K562 (cell line): ENCODE measurements at regions not wholly inside any gene's neighbourhood (a gene's known extent, or its start where the extent isn't known, plus 50 kb on each side); places are given as distances from the start of the nearest gene placed in this dataset.

Source experiments
- ATAC-seq: fragments of 200-7000 bp; cut with Tn5 transposase; 3 replicates; pipeline ENCODE4 v1.9.1; 2020; ENCODE audit warnings: moderate library complexity
- BruUV-seq: library from RNA; stranded (reverse); fragments of 400-500 nt; replicated peaks from 2 replicates; lab custom pipeline; 2021; lab: Mats Ljungman, UMichigan
- CTCF ChIA-PET: fragments of 300-600 bp; formaldehyde crosslinking; extraction: SDS; loops from one replicate; lab custom pipeline; 2021; ENCODE audit warnings: low intra/inter-chr PET ratio; lab: Yijun Ruan, JAX
- POLR2A ChIA-PET: fragments of 300-600, 350-650 bp; sonication (Branson Sonifier 250); formaldehyde crosslinking; extraction: SDS; loops from one replicate; lab custom pipeline; 2021; ENCODE audit warnings: antibody characterized with exemption, inconsistent platforms; lab: Yijun Ruan, JAX
- DNase-seq, 4 experiments: peaks; one replicate each; pipeline versions ENCODE4 v3.0.0 to v3.0.0-alpha.2; 2011 to 2018; ENCODE audit warnings: low spot score in 3 of 4, mixed read lengths in 3 of 4; ENCODE audit errors: extremely low read depth in 1 of 4
- FAIRE-seq: peaks from 2 replicates; lab custom pipeline; 2011; peaks lifted over from hg19 to GRCh38; lab: Jason Lieb, UNC
- H2AFZ ChIP-seq: 2 replicates; pipeline ENCODE4 v1.6.0; 2011; ENCODE audit warnings: low read depth, low read length, control low read depth, inconsistent platforms
- H3K27ac ChIP-seq: fragments of 200-600 bp; 3 replicates; pipeline ENCODE4 v1.8.0; 2011; ENCODE audit warnings: low read depth, mild to moderate bottlenecking, control low read depth, inconsistent platforms, low read length, moderate library complexity, mixed read lengths; ENCODE audit errors: extremely low read depth
- H3K27me3 ChIP-seq, 2 experiments: fragments of 300-600 bp in 1 of 2; 2 replicates in 1 of 2; 3 replicates in 1 of 2; pipeline versions ENCODE4 v1.6.0 to v1.8.0; 2011; ENCODE audit warnings: inconsistent platforms in 2 of 2, low read length in 2 of 2, mild to moderate bottlenecking in 1 of 2, mixed read lengths in 1 of 2, moderate library complexity in 1 of 2; ENCODE audit not compliant: control insufficient read depth in 2 of 2, insufficient read depth in 2 of 2
- H3K36me3 ChIP-seq: fragments of 300-600 bp; 3 replicates; pipeline ENCODE4 v1.8.0; 2011; ENCODE audit warnings: mild to moderate bottlenecking, low read length, inconsistent platforms; ENCODE audit not compliant: control insufficient read depth, insufficient read depth
- H3K4me1 ChIP-seq, 2 experiments: fragments of 200-600 bp in 1 of 2; replicated peaks in 1 of 2; 2 replicates in 1 of 2; 3 replicates in 1 of 2; pipeline versions ENCODE4 v1.5.1 to v1.8.0; 2011; ENCODE audit warnings: inconsistent platforms in 2 of 2, low read length in 2 of 2, mild to moderate bottlenecking in 1 of 2, mixed read lengths in 1 of 2, moderate library complexity in 1 of 2; ENCODE audit not compliant: control insufficient read depth in 2 of 2, insufficient read depth in 2 of 2
- H3K4me2 ChIP-seq: 2 replicates; pipeline ENCODE4 v1.6.1; 2011; ENCODE audit warnings: low read length, control low read depth, inconsistent platforms, mixed read lengths; ENCODE audit not compliant: insufficient read depth
- H3K4me3 ChIP-seq: fragments of 200-600 bp; sonication (generic), shearing (Covaris generic); 2 replicates; pipeline ENCODE4 v1.5.1; 2016; ENCODE audit warnings: control low read depth, inconsistent platforms
- H3K79me2 ChIP-seq: fragments of 200-600 bp; 3 replicates; pipeline ENCODE4 v1.8.0; 2011; ENCODE audit warnings: low read length, inconsistent platforms; ENCODE audit not compliant: control insufficient read depth, insufficient read depth
- H3K9ac ChIP-seq, 2 experiments: 2 replicates each; pipeline versions ENCODE4 v1.6.0 to v1.6.1; 2011; ENCODE audit warnings: low read depth in 2 of 2, low read length in 2 of 2, control low read depth in 1 of 2, inconsistent platforms in 1 of 2, mild to moderate bottlenecking in 1 of 2, mixed read lengths in 1 of 2; ENCODE audit not compliant: insufficient read depth in 1 of 2
- H3K9me1 ChIP-seq: one replicate; pipeline ENCODE4 v1.6.0; 2011; ENCODE audit warnings: inconsistent platforms, mild to moderate bottlenecking, low read length, moderate library complexity; ENCODE audit not compliant: control insufficient read depth, insufficient read depth
- H3K9me3 ChIP-seq: replicated peaks from 2 replicates; pipeline ENCODE4 v1.5.1; 2011; ENCODE audit warnings: low read depth, low read length, inconsistent platforms; ENCODE audit not compliant: control insufficient read depth, insufficient read depth
- H4K20me1 ChIP-seq: replicated peaks from 2 replicates; pipeline ENCODE4 v1.6.1; 2011; ENCODE audit warnings: low read length, inconsistent platforms, mixed read lengths; ENCODE audit not compliant: control insufficient read depth, insufficient read depth
- ATF1 ChIP-seq, 2 experiments: fragments of 450-650 bp in 1 of 2; IDR thresholded peaks; 2 replicates each; pipeline ENCODE4 v1.6.1; 2016; ENCODE audit warnings: missing compliant biosample characterization in 1 of 2, missing genetic modification characterization in 1 of 2
- CXXC5 ChIP-seq: fragments of 250-450 bp; sonication (Bioruptor Pico); IDR thresholded peaks from 2 replicates; pipeline ENCODE4 v1.8.0; 2022; ENCODE audit warnings: inconsistent platforms, mild to moderate bottlenecking, moderate library complexity
- FOXA3 ChIP-seq, 2 experiments: fragments of 450-650 bp in 1 of 2; sonication (generic) in 1 of 2; formaldehyde crosslinking; IDR thresholded peaks in 1 of 2; conservative IDR thresholded peaks in 1 of 2; 2 replicates each; pipeline versions ENCODE4 v1.4.0 to v1.8.0; 2020 to 2022; ENCODE audit warnings: mild to moderate bottlenecking in 2 of 2, missing genetic modification reagents in 1 of 2
- FOXP4 ChIP-seq: sonication (generic); formaldehyde crosslinking; IDR thresholded peaks from 2 replicates; pipeline ENCODE4 v1.8.0; 2022; ENCODE audit warnings: mild to moderate bottlenecking, missing genetic modification reagents, borderline replicate concordance
- SIN3A ChIP-seq, 2 experiments: fragments of 150-350 bp in 1 of 2; IDR thresholded peaks; 2 replicates each; pipeline ENCODE4 v1.6.1; 2011 to 2016; ENCODE audit warnings: borderline replicate concordance in 2 of 2, low read depth in 2 of 2, low read length in 2 of 2, mild to moderate bottlenecking in 2 of 2, moderate library complexity in 2 of 2; ENCODE audit not compliant: control insufficient read depth in 1 of 2
- ZNF133 ChIP-seq: fragments of 250-450 bp; sonication (Bioruptor Pico); IDR thresholded peaks from 2 replicates; pipeline ENCODE4 v1.4.0; 2020; ENCODE audit warnings: mild to moderate bottlenecking
- ZNF174 ChIP-seq: fragments of 250-450 bp; sonication (Bioruptor Pico); IDR thresholded peaks from 2 replicates; pipeline ENCODE4 v1.4.0; 2020; ENCODE audit warnings: mild to moderate bottlenecking
- WGBS: fragments of 100-300 bp; shearing (Covaris generic); methylation state at CpG from one replicate; pipeline ENCODE4 v1.1.6; 2016; ENCODE audit warnings: low coverage, mixed read lengths; ENCODE audit not compliant: insufficient coverage; ENCODE audit errors: missing lambda C conversion rate; 5-methylcytosine and 5-hydroxymethylcytosine counted together
- in situ Hi-C: fragments of 300-500 bp; cut with MboI; formaldehyde crosslinking; loops from 4 replicates; pipeline ENCODE4 v1.15.0; 2018; ENCODE audit warnings: inconsistent platforms, mixed read lengths
- intact Hi-C: fragments of 100-400 bp; cut with micrococcal nuclease; formaldehyde crosslinking; loops from 2 replicates; pipeline ENCODE4 v1.14.2; 2022

- H3K4me1 ChIP-seq: no peaks in the 10 kb centered on the region
- in situ Hi-C loops: no loop called here
- DNase-seq (no peak), FAIRE-seq (no peak), ATAC-seq (no peak)
- no peak overlapping the region for H3K4me3 ChIP-seq
- no peaks in the 10 kb centered on the region for H3K9me3 ChIP-seq
- H3K9ac ChIP-seq: no peak overlapping the region
- no peak overlapping the region for H3K4me2 ChIP-seq
- no peaks in the 10 kb centered on the region for H3K27me3 ChIP-seq
- no peaks in the 10 kb centered on the region for H3K79me2 ChIP-seq
- BruUV-seq: no TSS peak
- H2AFZ ChIP-seq: no peak overlapping the region
- ChIA-PET POLR2A (no interaction called here), CTCF (no interaction called here)
- WGBS: 0% methylated on average over 2 of the region's 2 CpGs
- no peaks in the 10 kb centered on the region for H3K36me3 ChIP-seq
- H3K9me1 ChIP-seq: no peaks in the 10 kb centered on the region
- H3K27ac ChIP-seq: no peak overlapping the region
- no peak for TF ChIP-seq ZNF133
- no peak for TF ChIP-seq ATF1 (CRISPR knock-in tag; IDR thresholded peaks at IDR 0.05)
- no peak for TF ChIP-seq ATF1 (tag; IDR thresholded peaks at IDR 0.05)
- TF ChIP-seq FOXP4 (CRISPR knock-in tag): no peak
- no peak for TF ChIP-seq ZNF174 (CRISPR knock-in tag)
- TF ChIP-seq SIN3A (IDR thresholded peaks at IDR 0.05; ENCODE audit: borderline replicate concordance in 2 of 2, control insufficient read depth in 1 of 2, low read depth in 2 of 2, low read length in 2 of 2): no peak
- TF ChIP-seq CXXC5 (CRISPR knock-in tag): no peak
- no peak for TF ChIP-seq FOXA3 (CRISPR knock-in tag; conservative IDR thresholded peaks at IDR 0.05 in 1 of 2, IDR thresholded peaks at IDR 0.05 in 1 of 2)
- intact Hi-C loops: no loop called here
- H4K20me1 ChIP-seq: no peaks in the 10 kb centered on the region
These were observed 353.2 kb upstream of the API5 start for GRCh38 chr11:42958635-42959034.
